ENCODE measurements at regions not wholly inside any gene's neighbourhood (a gene's known extent, or its start where the extent isn't known, plus 50 kb on each side); places are given as distances from the start of the nearest gene placed in this dataset.
"Not testable (repeated sequence)": the region's sequence is repeated elsewhere in the genome, so short reads cannot be mapped to it uniquely, and the experiment has no call there.

DNA sequence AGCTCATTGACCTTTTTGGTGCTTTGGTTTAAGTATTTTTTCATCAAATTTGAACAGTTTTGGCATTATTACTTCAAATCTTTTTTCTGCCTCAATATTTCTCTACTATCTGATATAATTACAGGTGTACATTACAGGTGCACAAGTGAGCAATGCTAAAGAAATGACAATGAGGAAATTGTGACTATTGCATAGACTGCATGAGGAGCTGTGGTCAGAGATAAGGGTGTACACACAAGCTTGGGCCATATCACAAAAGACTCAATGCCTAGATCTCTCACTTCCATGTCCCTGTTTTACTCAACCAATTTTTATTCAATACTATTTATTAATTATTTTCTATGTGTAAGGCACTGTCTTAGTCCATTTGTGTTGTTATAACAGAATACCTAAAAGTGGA, 251.0 kb upstream of the UBASH3B start:
- Histone ChIP-seq H3K9ac (ENCODE audit: low read length) (no peak overlapping the region), H3K4me2 (ENCODE audit: low read length) (no peak overlapping the region), H3K36me3 (ENCODE audit: control insufficient read depth in 1 of 2, insufficient read depth in 2 of 2, low read length in 2 of 2) (no peaks in the 10 kb centered on the region), H3K9me3 (ENCODE audit: control insufficient read depth in 1 of 2, insufficient read depth in 1 of 2, low read depth in 1 of 2, low read length in 2 of 2) (no peaks in the 10 kb centered on the region), H3K27me3 (ENCODE audit: insufficient read depth, low read length) (no peaks in the 10 kb centered on the region), H2AFZ (ENCODE audit: low read depth, low read length, poor library complexity, severe bottlenecking) (no peak overlapping the region), H3K27ac (ENCODE audit: low read depth, low read length) (no peak overlapping the region), H4K20me1 (ENCODE audit: insufficient read depth) (no peaks in the 10 kb centered on the region), H3K9me2 (ENCODE audit: insufficient read depth) (no peaks in the 10 kb centered on the region), H3K4me1 (ENCODE audit: control insufficient read depth in 1 of 2, insufficient read depth in 2 of 2, low read length in 2 of 2) (no peaks in the 10 kb centered on the region; a peak in 1 of 4 replicates), H3K79me2 (ENCODE audit: insufficient read depth, low read length) (no peaks in the 10 kb centered on the region), H3K4me3 (replicated peaks in 1 of 2; ENCODE audit: low read depth in 1 of 2, low read length in 2 of 2) (no peak overlapping the region)
- RAD21 ChIA-PET (ENCODE audit: low non-redundant PET in 1 of 2, low total read pairs in 2 of 2, uncharacterized antibody in 2 of 2, unreplicated experiment in 2 of 2): no interaction called here
- intact Hi-C loops (cut with micrococcal nuclease): no loop called here
- no TSS peak for BruUV-seq (replicated peaks)
- TF ChIP-seq, protein P1, sequence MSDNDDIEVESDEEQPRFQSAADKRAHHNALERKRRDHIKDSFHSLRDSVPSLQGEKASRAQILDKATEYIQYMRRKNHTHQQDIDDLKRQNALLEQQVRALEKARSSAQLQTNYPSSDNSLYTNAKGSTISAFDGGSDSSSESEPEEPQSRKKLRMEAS (IDR thresholded peaks at IDR 0.05): no peak
- TF ChIP-seq CEBPB (IDR thresholded peaks at IDR 0.05; ENCODE audit: low read depth): no peak
- DNase-seq (ENCODE audit: low read depth, low spot score): no peak
- no peak for ATAC-seq
- POLR2A ChIA-PET: no interaction called here
- CTCF ChIA-PET: no interaction called here

DNA sequence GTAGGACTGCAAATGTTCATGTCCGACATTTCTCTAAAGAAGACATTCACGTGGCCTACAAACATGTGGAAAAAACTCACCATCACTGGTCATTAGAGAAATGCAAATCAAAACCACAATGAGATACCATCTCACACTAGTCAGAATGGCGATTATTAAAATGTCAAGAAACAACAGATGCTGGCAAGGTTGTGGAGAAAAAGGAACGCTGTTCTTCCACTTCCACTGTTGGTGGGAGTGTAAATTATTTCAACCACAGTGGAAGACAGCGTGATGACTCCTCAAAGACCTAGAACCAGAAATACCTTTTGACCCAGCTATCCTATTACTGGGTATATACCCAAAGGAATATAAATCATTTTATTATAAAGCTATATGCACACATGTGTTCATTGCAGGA, 253.9 kb upstream of the UBASH3B start:
- H3K27me3 ChIP-seq (ENCODE audit: insufficient read depth, low read length); DNase-seq (ENCODE audit: low read depth, low spot score); H3K4me2 ChIP-seq (ENCODE audit: low read length); H3K9me2 ChIP-seq (ENCODE audit: insufficient read depth); H3K4me3 ChIP-seq (replicated peaks in 1 of 2; ENCODE audit: low read depth in 1 of 2, low read length in 2 of 2); H3K4me1 ChIP-seq (ENCODE audit: control insufficient read depth in 1 of 2, insufficient read depth in 2 of 2, low read length in 2 of 2); BruUV-seq (replicated peaks); intact Hi-C loops (cut with micrococcal nuclease); RAD21 ChIA-PET (ENCODE audit: low non-redundant PET in 1 of 2, low total read pairs in 2 of 2, uncharacterized antibody in 2 of 2, unreplicated experiment in 2 of 2); ATAC-seq; POLR2A ChIA-PET; H2AFZ ChIP-seq (ENCODE audit: low read depth, low read length, poor library complexity, severe bottlenecking); H3K79me2 ChIP-seq (ENCODE audit: insufficient read depth, low read length); H3K9ac ChIP-seq (ENCODE audit: low read length); H3K36me3 ChIP-seq (ENCODE audit: control insufficient read depth in 1 of 2, insufficient read depth in 2 of 2, low read length in 2 of 2); CTCF ChIA-PET; H3K9me3 ChIP-seq (ENCODE audit: control insufficient read depth in 1 of 2, insufficient read depth in 1 of 2, low read depth in 1 of 2, low read length in 2 of 2); H4K20me1 ChIP-seq (ENCODE audit: insufficient read depth); H3K27ac ChIP-seq (ENCODE audit: low read depth, low read length): not testable (repeated sequence)

DNA sequence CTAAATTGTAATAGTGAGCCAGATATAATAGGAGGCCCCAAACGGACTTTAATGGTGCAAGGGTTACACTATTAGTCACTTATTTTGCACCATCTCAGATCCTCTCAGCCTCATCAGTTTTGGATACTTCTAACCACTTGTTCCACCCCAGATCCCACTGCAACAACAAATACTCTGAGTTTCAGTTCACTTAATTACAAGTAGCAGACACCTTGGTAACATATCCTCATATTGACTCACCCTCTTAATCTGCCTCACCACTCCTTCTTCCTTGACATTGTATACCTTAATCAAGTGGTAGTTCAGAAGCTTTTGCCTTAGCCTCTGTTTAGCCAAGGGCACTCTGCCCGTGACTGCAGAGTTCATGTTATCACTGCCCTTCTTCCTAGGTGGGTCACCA, 256.1 kb upstream of the UBASH3B start:
- CTCF ChIA-PET: no interaction called here
- Histone ChIP-seq H3K9me3 (ENCODE audit: control insufficient read depth in 1 of 2, insufficient read depth in 1 of 2, low read depth in 1 of 2, low read length in 2 of 2) (no peaks in the 10 kb centered on the region), H2AFZ (ENCODE audit: low read depth, low read length, poor library complexity, severe bottlenecking) (no peak overlapping the region), H3K4me2 (ENCODE audit: low read length) (no peak overlapping the region), H3K27ac (ENCODE audit: low read depth, low read length) (no peak overlapping the region), H3K9me2 (ENCODE audit: insufficient read depth) (no peaks in the 10 kb centered on the region), H3K4me3 (replicated peaks in 1 of 2; ENCODE audit: low read depth in 1 of 2, low read length in 2 of 2) (no peak overlapping the region), H3K4me1 (ENCODE audit: control insufficient read depth in 1 of 2, insufficient read depth in 2 of 2, low read length in 2 of 2) (no peaks in the 10 kb centered on the region; a peak in 1 of 4 replicates), H3K79me2 (ENCODE audit: insufficient read depth, low read length) (no peaks in the 10 kb centered on the region), H3K27me3 (ENCODE audit: insufficient read depth, low read length) (no peaks in the 10 kb centered on the region), H3K9ac (ENCODE audit: low read length) (no peak overlapping the region), H3K36me3 (ENCODE audit: control insufficient read depth in 1 of 2, insufficient read depth in 2 of 2, low read length in 2 of 2) (no peaks in the 10 kb centered on the region), H4K20me1 (ENCODE audit: insufficient read depth) (no peaks in the 10 kb centered on the region)
- ATAC-seq (no peak), DNase-seq (ENCODE audit: low read depth, low spot score) (no peak)
- RAD21 ChIA-PET (ENCODE audit: low non-redundant PET in 1 of 2, low total read pairs in 2 of 2, uncharacterized antibody in 2 of 2, unreplicated experiment in 2 of 2): no interaction called here
- POLR2A ChIA-PET: no interaction called here
- TF ChIP-seq TCF7L2 (IDR thresholded peaks at IDR 0.05; ENCODE audit: borderline replicate concordance, extremely low read depth, insufficient read depth, insufficient read length): no peak
- no peak for TF ChIP-seq FOSL1 (IDR thresholded peaks at IDR 0.05; ENCODE audit: low read depth)
- TF ChIP-seq SP1 (IDR thresholded peaks at IDR 0.05; ENCODE audit: low read depth): no peak
- TF ChIP-seq ZFX (IDR thresholded peaks at IDR 0.05): no peak
- intact Hi-C loops (cut with micrococcal nuclease): no loop called here
- BruUV-seq (replicated peaks): no TSS peak

All from HCT116 (cell line).